WTC11 (cell line): ENCODE measurements at regions not wholly inside any gene's neighbourhood (a gene's known extent, or its start where the extent isn't known, plus 50 kb on each side); places are given as distances from the start of the nearest gene placed in this dataset.

Source experiments
- ATAC-seq: fragments of 200-7000 bp; cut with Tn5 transposase; 2 replicates; pipeline ENCODE4 v1.10.0; 2021; ENCODE audit warnings: mild to moderate bottlenecking, moderate library complexity
- CTCF ChIA-PET: fragments of 300-600 bp; sonication (Branson Sonifier 250); formaldehyde crosslinking; loops from one replicate; lab custom pipeline; 2021; ENCODE audit warnings: antibody characterized with exemption; lab: Charles Lee
- POLR2A ChIA-PET: fragments of 350-600 bp; sonication (Branson Sonifier 250); formaldehyde crosslinking; loops from one replicate; lab custom pipeline; 2021; ENCODE audit warnings: antibody characterized with exemption; lab: Charles Lee
- DNase-seq: peaks from one replicate; pipeline ENCODE4 v3.0.0; 2021; ENCODE audit warnings: low spot score
- H3K27ac Mint-ChIP-seq: 2 replicates; pipeline ENCODE4 v1.8.0; 2021; ENCODE audit warnings: mixed read lengths
- H3K27me3 Mint-ChIP-seq: 2 replicates; pipeline ENCODE4 v1.8.0; 2021; ENCODE audit warnings: low read depth, mild to moderate bottlenecking, moderate library complexity, mixed read lengths
- H3K36me3 Mint-ChIP-seq: 2 replicates; pipeline ENCODE4 v1.8.0; 2021; ENCODE audit warnings: mixed read lengths
- H3K4me1 Mint-ChIP-seq: 2 replicates; pipeline ENCODE4 v1.8.0; 2022; ENCODE audit warnings: mixed read lengths
- H3K4me3 Mint-ChIP-seq: 2 replicates; pipeline ENCODE4 v1.8.0; 2021; ENCODE audit warnings: mild to moderate bottlenecking, moderate library complexity, mixed read lengths
- H3K9me3 Mint-ChIP-seq: 2 replicates; pipeline ENCODE4 v1.8.0; 2021; ENCODE audit warnings: mixed read lengths
- CREB1 ChIP-seq: sonication (generic); formaldehyde crosslinking; IDR thresholded peaks from 2 replicates; pipeline ENCODE4 v1.8.0; 2023; ENCODE audit warnings: mild to moderate bottlenecking, missing genetic modification reagents
- FOXJ3 ChIP-seq: sonication (generic); formaldehyde crosslinking; IDR thresholded peaks from 2 replicates; pipeline ENCODE4 v1.9.0; 2021; ENCODE audit warnings: missing genetic modification reagents, mild to moderate bottlenecking, borderline replicate concordance
- FOXK1 ChIP-seq: sonication (generic); formaldehyde crosslinking; IDR thresholded peaks from 2 replicates; pipeline ENCODE4 v1.8.0; 2022; ENCODE audit warnings: mild to moderate bottlenecking, moderate library complexity, missing genetic modification reagents
- FOXP1 ChIP-seq: sonication (generic); formaldehyde crosslinking; IDR thresholded peaks from 2 replicates; pipeline ENCODE4 v1.8.0; 2022; ENCODE audit warnings: missing genetic modification reagents, mild to moderate bottlenecking, moderate library complexity, borderline replicate concordance
- KAT7 ChIP-seq: sonication (generic); formaldehyde crosslinking; IDR thresholded peaks from 2 replicates; pipeline ENCODE4 v1.8.1; 2023; ENCODE audit warnings: missing genetic modification reagents, mild to moderate bottlenecking, borderline replicate concordance
- NR3C1 ChIP-seq: sonication (generic); formaldehyde crosslinking; conservative IDR thresholded peaks from 2 replicates; pipeline ENCODE4 v1.8.1; 2023; ENCODE audit warnings: low read depth, mild to moderate bottlenecking, missing genetic modification reagents
- TCF7 ChIP-seq: sonication (generic); formaldehyde crosslinking; IDR thresholded peaks from 2 replicates; pipeline ENCODE4 v1.8.0; 2022; ENCODE audit warnings: mild to moderate bottlenecking, low read depth, missing genetic modification reagents, moderate library complexity
- ZBTB21 ChIP-seq: sonication (generic); formaldehyde crosslinking; IDR thresholded peaks from 2 replicates; pipeline ENCODE4 v1.8.1; 2023; ENCODE audit warnings: mild to moderate bottlenecking, missing genetic modification reagents, borderline replicate concordance
- ZNF121 ChIP-seq: sonication (generic); formaldehyde crosslinking; IDR thresholded peaks from 2 replicates; pipeline ENCODE4 v1.8.0; 2023; ENCODE audit warnings: missing genetic modification reagents
- ZNF138 ChIP-seq: sonication (generic); formaldehyde crosslinking; conservative IDR thresholded peaks from 2 replicates; pipeline ENCODE4 v1.8.1; 2022; ENCODE audit warnings: mild to moderate bottlenecking, moderate library complexity, missing genetic modification reagents
- ZNF219 ChIP-seq: sonication (generic); formaldehyde crosslinking; IDR thresholded peaks from 2 replicates; pipeline ENCODE4 v1.8.0; 2023; ENCODE audit warnings: missing genetic modification reagents, mild to moderate bottlenecking, borderline replicate concordance
- ZNF232 ChIP-seq: sonication (generic); formaldehyde crosslinking; IDR thresholded peaks from 2 replicates; pipeline ENCODE4 v1.8.0; 2022; ENCODE audit warnings: mild to moderate bottlenecking, missing genetic modification reagents
- ZNF423 ChIP-seq: fragments of 250-450 bp; sonication (Bioruptor Pico); IDR thresholded peaks from 2 replicates; pipeline ENCODE4 v2.1.2; 2022; ENCODE audit warnings: mild to moderate bottlenecking, moderate library complexity
- ZNF671 ChIP-seq: fragments of 250-450 bp; sonication (Bioruptor Pico); IDR thresholded peaks from 2 replicates; pipeline ENCODE4 v1.8.0; 2021; ENCODE audit warnings: mild to moderate bottlenecking
- TF ChIP-seq, protein P1 (sequence below): sonication (generic); formaldehyde crosslinking; IDR thresholded peaks from 2 replicates; pipeline ENCODE4 v1.8.1; 2023; ENCODE audit warnings: mild to moderate bottlenecking, missing genetic modification reagents, borderline replicate concordance
- TF ChIP-seq, protein P2 (sequence below): fragments of 250-450 bp; sonication (Bioruptor Pico); IDR thresholded peaks from 2 replicates; pipeline ENCODE4 v2.1.2; 2022; ENCODE audit warnings: mild to moderate bottlenecking, moderate library complexity
- TF ChIP-seq, protein P3 (sequence below): sonication (generic); formaldehyde crosslinking; IDR thresholded peaks from 2 replicates; pipeline ENCODE4 v1.8.0; 2022; ENCODE audit warnings: mild to moderate bottlenecking, missing genetic modification reagents
- TF ChIP-seq, protein P4 (sequence below): sonication (generic); formaldehyde crosslinking; IDR thresholded peaks from 2 replicates; pipeline ENCODE4 v1.8.1; 2023; ENCODE audit warnings: mild to moderate bottlenecking, missing genetic modification reagents, moderate library complexity
- TF ChIP-seq, protein P5 (sequence below): sonication (generic); formaldehyde crosslinking; IDR thresholded peaks from 2 replicates; pipeline ENCODE4 v1.8.0; 2022; ENCODE audit warnings: mild to moderate bottlenecking, missing genetic modification reagents
- TF ChIP-seq, protein P6 (sequence below): fragments of 250-450 bp; sonication (Bioruptor Pico); IDR thresholded peaks from 2 replicates; pipeline ENCODE4 v1.9.0; 2021; ENCODE audit warnings: mild to moderate bottlenecking

DNA sequence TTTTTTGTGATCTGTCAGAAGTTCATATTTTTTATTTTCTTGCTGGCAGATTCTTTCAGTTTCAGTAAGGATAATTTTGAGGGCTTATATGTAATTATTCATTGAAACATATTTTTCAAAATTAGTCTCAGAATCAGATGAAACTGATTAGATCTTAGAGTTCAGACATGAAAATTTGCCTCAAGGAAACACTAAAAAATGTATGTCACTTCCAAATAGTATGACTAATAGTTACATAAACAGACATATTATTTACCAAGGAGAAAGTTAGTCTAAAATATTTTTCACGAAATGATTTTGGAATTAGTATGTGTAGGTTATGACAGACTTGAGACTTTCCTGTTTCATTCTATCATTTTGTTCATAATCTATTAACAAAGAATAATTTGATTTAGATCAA is 628.6 kb downstream of the CCDC85A start (continued):
- TF ChIP-seq, protein P1, sequence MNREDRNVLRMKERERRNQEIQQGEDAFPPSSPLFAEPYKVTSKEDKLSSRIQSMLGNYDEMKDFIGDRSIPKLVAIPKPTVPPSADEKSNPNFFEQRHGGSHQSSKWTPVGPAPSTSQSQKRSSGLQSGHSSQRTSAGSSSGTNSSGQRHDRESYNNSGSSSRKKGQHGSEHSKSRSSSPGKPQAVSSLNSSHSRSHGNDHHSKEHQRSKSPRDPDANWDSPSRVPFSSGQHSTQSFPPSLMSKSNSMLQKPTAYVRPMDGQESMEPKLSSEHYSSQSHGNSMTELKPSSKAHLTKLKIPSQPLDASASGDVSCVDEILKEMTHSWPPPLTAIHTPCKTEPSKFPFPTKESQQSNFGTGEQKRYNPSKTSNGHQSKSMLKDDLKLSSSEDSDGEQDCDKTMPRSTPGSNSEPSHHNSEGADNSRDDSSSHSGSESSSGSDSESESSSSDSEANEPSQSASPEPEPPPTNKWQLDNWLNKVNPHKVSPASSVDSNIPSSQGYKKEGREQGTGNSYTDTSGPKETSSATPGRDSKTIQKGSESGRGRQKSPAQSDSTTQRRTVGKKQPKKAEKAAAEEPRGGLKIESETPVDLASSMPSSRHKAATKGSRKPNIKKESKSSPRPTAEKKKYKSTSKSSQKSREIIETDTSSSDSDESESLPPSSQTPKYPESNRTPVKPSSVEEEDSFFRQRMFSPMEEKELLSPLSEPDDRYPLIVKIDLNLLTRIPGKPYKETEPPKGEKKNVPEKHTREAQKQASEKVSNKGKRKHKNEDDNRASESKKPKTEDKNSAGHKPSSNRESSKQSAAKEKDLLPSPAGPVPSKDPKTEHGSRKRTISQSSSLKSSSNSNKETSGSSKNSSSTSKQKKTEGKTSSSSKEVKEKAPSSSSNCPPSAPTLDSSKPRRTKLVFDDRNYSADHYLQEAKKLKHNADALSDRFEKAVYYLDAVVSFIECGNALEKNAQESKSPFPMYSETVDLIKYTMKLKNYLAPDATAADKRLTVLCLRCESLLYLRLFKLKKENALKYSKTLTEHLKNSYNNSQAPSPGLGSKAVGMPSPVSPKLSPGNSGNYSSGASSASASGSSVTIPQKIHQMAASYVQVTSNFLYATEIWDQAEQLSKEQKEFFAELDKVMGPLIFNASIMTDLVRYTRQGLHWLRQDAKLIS (CRISPR knock-in tag) = no peak
- no peak for TF ChIP-seq FOXJ3 (CRISPR knock-in tag)

DNA sequence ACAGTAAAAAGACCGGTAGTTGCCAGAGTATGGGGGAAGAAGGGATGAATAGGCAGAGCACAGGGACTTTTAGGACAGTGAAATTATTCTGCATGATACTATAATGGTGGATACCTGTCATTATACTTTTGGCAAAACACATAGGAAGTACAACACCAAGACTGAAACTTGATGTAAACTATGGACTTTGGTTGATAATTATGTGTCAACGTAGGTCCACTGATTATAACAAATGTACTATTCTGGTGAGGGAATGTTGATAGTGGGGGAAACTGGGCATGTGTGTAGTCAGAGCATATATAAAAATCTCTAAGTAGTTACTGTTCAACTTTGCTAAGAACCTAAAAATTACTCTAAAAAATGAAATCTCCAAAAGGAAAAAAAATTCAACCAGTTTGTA is 629.7 kb downstream of the CCDC85A start:
- Mint-ChIP-seq H3K36me3 (no peaks in the 10 kb centered on the region), H3K9me3 (peaks cover 20% of the 10 kb centered on the region), H3K27me3 (no peaks in the 10 kb centered on the region), H3K4me3 (no peak overlapping the region), H3K4me1 (peaks cover 7% of the 10 kb centered on the region; the same call in 1 of the 2 replicates), H3K27ac (no peak overlapping the region)
- DNase-seq (no peak), ATAC-seq (no peak)
- ChIA-PET POLR2A (no interaction called here), CTCF (no interaction called here)
- TF ChIP-seq, protein P2, sequence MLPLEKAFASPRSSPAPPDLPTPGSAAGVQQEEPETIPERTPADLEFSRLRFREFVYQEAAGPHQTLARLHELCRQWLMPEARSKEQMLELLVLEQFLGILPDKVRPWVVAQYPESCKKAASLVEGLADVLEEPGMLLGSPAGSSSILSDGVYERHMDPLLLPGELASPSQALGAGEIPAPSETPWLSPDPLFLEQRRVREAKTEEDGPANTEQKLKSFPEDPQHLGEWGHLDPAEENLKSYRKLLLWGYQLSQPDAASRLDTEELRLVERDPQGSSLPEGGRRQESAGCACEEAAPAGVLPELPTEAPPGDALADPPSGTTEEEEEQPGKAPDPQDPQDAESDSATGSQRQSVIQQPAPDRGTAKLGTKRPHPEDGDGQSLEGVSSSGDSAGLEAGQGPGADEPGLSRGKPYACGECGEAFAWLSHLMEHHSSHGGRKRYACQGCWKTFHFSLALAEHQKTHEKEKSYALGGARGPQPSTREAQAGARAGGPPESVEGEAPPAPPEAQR (CRISPR knock-in tag) = no peak
- TF ChIP-seq ZNF671 (no peak), KAT7 (no peak), ZNF423 (CRISPR knock-in tag) (no peak), NR3C1 (CRISPR knock-in tag) (no peak), ZNF232 (CRISPR knock-in tag) (no peak), ZNF138 (CRISPR knock-in tag) (no peak), ZNF121 (CRISPR knock-in tag) (no peak)
- TF ChIP-seq, protein P3, sequence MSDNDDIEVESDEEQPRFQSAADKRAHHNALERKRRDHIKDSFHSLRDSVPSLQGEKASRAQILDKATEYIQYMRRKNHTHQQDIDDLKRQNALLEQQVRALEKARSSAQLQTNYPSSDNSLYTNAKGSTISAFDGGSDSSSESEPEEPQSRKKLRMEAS = no peak
- TF ChIP-seq, protein P4, sequence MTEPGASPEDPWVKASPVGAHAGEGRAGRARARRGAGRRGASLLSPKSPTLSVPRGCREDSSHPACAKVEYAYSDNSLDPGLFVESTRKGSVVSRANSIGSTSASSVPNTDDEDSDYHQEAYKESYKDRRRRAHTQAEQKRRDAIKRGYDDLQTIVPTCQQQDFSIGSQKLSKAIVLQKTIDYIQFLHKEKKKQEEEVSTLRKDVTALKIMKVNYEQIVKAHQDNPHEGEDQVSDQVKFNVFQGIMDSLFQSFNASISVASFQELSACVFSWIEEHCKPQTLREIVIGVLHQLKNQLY (CRISPR knock-in tag) = no peak

DNA sequence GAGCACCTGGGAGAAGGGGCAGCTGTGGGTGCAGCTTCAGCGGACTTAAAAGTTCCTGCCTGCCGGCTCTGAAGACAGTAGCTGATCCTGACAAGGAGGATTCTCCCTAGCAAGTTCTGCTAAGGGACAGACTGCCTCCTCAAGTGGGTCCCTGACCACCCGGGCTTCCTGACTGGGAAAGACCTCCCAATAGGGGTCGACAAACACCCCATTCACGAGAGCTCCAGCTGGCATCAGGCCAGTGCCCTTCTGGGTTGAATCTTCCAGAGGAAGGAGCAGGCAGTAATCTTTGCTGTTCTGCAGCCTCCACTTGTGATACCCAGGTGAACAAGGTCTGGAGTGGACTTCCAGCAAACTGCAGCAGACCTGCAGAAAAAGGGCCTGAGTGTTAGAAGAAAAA is 632.9 kb downstream of the CCDC85A start:
- peaks cover 25% of the 10 kb centered on the region for H3K9me3 Mint-ChIP-seq

DNA sequence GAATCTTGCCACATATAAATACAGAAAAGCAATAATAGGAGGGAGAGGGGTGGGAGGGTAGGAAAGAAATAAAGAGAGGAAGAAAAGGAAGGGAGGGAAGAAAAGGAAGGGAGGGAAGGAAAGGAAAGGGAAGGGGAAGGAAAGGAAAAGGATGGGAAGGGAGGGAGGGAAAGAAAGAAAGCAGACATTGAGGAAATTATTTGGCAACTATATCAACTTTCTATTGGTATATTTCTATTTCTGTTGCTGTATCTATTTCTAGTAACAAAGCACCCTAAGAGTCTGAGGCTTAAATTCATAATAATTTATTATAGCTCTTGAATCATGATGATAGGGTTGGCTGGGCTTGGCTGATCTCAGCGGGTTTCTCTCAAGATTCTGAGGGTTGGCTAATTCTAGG is 648.0 kb downstream of the CCDC85A start:
- DNase-seq (no peak), ATAC-seq (no peak)
- Mint-ChIP-seq H3K4me3 (no peak overlapping the region), H3K27me3 (no peaks in the 10 kb centered on the region), H3K4me1 (no peaks in the 10 kb centered on the region), H3K36me3 (no peaks in the 10 kb centered on the region), H3K9me3 (no peaks in the 10 kb centered on the region), H3K27ac (no peak overlapping the region)
- ChIA-PET POLR2A (no interaction called here), CTCF (no interaction called here)
- TF ChIP-seq, protein P5, sequence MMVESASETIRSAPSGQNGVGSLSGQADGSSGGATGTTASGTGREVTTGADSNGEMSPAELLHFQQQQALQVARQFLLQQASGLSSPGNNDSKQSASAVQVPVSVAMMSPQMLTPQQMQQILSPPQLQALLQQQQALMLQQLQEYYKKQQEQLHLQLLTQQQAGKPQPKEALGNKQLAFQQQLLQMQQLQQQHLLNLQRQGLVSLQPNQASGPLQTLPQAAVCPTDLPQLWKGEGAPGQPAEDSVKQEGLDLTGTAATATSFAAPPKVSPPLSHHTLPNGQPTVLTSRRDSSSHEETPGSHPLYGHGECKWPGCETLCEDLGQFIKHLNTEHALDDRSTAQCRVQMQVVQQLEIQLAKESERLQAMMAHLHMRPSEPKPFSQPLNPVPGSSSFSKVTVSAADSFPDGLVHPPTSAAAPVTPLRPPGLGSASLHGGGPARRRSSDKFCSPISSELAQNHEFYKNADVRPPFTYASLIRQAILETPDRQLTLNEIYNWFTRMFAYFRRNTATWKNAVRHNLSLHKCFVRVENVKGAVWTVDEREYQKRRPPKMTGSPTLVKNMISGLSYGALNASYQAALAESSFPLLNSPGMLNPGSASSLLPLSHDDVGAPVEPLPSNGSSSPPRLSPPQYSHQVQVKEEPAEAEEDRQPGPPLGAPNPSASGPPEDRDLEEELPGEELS = no peak
- TF ChIP-seq, protein P6, sequence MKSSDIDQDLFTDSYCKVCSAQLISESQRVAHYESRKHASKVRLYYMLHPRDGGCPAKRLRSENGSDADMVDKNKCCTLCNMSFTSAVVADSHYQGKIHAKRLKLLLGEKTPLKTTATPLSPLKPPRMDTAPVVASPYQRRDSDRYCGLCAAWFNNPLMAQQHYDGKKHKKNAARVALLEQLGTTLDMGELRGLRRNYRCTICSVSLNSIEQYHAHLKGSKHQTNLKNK (CRISPR knock-in tag) = no peak
- TF ChIP-seq ZNF219 (CRISPR knock-in tag) = no peak
- TF ChIP-seq TCF7 = no peak
- TF ChIP-seq ZBTB21 (CRISPR knock-in tag) = no peak
- TF ChIP-seq, protein P2 (CRISPR knock-in tag) = no peak
- TF ChIP-seq FOXP1 = no peak
- no peak for TF ChIP-seq ZNF138 (CRISPR knock-in tag)

More for the DNA sequence above, 632.9 kb downstream of the CCDC85A start:
- Mint-ChIP-seq H3K4me3 (no peak overlapping the region), H3K4me1 (no peaks in the 10 kb centered on the region; the same call in 1 of the 2 replicates), H3K36me3 (0 out of 2 replicates have a peak, but pooled peaks cover 5% of the 10 kb centered on the region), H3K27ac (no peak overlapping the region), H3K27me3 (no peaks in the 10 kb centered on the region)
- DNase-seq (no peak), ATAC-seq (no peak)
- no peak for TF ChIP-seq ZNF219 (CRISPR knock-in tag)
- TF ChIP-seq FOXK1 (CRISPR knock-in tag) = no peak
- no peak for TF ChIP-seq ZNF423 (CRISPR knock-in tag)
- TF ChIP-seq CREB1 = no peak
- ChIA-PET CTCF (no interaction called here), POLR2A (no interaction called here)
